ENCODE measurements at regions not wholly inside any gene's neighbourhood (a gene's known extent, or its start where the extent isn't known, plus 50 kb on each side); places are given as distances from the start of the nearest gene placed in this dataset.
"Not testable (repeated sequence)": the region's sequence is repeated elsewhere in the genome, so short reads cannot be mapped to it uniquely, and the experiment has no call there.

DNA sequence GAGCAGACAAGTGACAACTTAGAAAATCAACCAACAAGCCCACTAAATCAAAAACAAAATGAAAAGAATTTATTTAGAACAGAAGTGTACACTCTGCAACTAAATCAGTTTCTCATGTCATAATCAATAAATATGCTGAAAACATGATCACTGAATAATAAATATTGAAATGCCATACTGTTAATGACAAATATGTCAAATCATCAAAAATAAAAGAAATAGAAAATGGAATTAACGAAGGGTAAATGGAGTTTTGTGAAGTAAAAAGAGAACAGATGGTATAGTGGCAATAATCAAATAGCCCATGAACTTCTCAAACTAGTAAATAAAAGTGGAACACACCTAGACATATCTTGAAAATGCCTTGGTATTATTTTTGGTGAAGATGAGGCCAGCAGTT is 744.9 kb downstream of the TAF11L14 start:
- DNase-seq: no peak

DNA sequence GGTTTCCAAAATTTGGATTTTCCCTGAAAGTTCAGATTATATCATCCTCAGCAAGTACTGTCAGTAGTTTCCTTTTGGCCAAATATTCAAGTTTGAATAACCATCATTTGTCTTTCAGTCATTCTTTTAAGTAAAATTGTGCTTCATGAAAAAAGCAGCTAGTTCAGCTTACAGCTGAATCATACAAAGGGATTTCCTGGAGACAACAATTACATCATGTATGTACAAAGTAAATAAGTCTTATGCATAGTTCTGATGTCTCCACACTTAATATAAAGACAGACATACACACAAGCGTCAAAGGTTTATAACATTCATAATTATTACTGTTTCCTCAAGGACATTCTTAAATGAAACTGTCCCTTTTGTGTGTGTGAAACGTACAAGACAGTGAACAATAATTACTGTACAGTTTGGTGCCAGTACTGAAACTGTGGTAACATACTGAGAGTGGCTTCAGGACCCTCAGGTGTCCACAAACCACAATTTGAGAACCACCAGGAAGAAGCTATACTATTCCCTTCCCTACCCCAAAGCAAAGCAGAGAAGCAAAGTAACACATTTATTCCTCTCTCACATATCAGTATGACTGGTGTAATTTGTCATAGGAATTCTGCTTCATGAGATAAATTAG is 746.6 kb downstream of the TAF11L14 start:
- DNase-seq: no peak

DNA sequence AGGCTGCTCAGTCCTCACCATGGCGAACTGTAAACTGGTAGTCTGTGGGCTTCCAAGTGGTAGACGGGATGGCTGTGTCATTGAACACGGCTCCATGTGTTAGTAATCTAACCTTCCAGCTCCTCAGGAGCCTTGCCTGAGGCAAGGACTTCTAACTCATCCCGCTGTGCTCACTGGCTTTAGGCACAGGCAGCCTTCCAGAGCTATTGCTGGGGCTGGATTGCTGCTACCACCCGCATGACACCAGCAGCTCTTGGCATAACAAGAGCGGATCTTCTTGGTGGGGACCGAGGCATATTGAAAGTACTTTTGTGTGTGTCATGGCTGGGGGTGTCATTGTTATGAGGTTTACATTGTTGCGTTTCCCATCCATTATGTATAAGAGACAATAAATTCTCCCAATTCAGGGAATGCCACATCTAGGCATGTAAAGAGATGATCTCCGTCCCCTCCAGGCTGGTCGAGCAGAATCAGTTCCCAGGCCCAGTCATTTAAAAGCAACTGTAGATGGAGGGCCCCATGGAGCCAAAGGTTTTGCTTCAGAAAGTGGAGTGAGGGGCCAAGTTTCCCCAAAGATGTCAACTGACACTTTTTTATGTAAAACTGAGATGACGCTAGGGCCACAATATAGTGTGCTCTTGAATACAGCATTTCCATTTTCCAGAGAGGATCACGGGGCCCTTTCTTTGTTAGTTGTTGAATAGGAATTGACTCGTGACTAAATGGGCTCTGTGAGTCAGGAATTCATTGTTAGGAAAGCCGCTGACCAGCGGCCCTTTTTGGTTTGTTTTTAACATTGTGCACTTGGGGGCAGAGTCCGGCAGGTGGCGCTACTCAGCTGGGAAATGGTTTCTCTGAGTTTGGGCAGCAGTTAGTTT is 759.5 kb downstream of the TAF11L14 start:
- peak; percentile 37 for DNase-seq

DNA sequence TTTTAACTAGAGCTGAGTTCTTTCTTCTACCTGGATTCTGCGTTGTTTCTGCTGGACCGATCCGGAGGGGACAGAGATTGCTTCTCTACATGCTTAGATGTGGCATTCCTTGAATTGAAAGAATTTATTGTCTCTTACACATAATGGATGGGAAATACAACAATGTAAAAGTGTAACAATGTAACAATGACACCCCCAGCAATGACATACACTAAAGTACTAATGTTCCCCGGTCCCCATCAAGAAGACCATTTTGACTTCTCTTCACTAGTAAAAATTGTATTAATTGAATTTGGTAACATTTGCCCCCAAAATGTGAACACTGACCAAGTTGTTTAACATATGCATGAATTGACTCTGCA is 760.2 kb downstream of the TAF11L14 start:
- DNase-seq: no peak

DNA sequence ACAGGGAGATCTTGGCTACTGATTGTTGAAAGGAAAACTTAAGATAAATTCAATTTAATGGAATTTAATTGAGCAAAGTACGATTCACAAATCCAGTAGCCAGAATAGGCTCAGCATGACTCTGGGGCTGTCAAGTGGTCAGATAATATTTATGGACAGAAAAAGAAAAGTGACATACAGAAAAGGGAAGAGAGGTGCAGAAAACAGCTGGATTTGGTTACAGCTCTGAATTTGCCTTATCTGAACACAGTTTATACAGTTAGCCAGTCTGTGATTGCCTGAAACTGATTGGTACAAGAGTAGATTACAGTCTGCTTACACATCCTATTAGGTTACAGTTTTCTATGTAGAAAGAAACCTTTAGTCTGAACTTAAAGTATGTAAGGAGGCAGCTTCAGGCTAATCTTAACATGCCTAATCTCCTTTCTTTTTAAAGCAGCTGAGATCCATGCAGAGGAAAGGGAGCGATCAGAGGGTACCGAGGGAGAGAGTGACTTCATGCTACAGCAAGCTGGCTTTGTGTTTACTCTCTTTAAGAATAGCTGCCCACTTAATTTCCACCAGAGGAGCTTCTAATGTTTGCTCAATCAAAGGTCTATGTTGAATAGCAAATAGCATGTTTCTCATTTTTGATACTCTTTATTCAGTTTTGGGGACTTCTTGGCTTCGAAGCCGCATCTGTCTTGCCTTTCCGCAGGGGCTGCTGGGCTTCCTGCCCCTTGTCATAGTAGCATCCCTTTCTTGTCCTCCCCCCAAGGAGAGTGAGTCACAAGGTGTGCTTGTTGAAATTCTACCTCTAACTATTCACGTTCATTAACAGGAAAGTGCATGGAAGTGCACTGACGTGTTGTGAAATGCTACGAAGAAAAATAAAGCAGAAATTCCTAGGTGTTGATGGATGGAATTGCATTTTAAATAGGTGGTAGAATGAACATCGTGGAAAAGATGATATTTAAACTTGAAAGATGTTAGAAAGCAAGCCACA is 761.2 kb downstream of the TAF11L14 start:
- no peak for DNase-seq

DNA sequence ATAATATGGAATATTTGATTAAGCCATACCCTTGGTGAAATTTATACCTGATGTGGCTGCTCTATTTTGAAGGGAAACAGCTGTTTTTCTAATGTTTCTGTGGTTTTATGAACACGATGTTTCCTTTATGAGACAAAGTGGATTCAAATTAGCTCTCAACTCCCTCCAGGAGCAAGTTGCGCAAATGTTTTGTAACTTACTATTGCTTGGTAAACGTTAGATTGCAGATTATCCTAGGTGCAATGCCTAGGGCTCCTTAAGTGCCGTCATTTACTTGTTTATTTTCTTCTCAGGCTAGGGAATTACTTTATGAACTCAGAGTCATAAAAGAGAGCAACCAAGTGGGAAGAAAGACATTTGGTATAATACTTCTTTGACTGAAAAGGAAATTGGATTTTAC is 763.1 kb downstream of the TAF11L14 start:
- no peak for DNase-seq

DNA sequence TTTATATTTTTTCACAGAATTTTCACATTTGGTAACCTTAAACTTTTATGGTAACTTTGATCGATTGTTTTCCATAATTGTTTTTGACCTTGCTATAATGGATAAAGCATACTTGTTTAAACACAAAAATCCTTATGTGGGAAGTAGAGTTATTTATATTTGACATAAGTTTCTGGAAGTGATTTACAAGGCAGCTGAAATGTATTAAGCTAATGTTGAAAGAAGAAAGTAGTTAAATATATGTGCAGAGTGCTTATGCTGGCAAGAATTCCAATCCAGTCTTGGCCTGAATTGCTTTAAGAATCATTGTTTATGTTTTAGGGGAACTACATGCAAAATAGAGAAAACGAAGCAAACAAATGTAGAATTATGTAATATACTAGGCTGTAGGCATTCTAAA is 763.6 kb downstream of the TAF11L14 start:
- DNase-seq: no peak

DNA sequence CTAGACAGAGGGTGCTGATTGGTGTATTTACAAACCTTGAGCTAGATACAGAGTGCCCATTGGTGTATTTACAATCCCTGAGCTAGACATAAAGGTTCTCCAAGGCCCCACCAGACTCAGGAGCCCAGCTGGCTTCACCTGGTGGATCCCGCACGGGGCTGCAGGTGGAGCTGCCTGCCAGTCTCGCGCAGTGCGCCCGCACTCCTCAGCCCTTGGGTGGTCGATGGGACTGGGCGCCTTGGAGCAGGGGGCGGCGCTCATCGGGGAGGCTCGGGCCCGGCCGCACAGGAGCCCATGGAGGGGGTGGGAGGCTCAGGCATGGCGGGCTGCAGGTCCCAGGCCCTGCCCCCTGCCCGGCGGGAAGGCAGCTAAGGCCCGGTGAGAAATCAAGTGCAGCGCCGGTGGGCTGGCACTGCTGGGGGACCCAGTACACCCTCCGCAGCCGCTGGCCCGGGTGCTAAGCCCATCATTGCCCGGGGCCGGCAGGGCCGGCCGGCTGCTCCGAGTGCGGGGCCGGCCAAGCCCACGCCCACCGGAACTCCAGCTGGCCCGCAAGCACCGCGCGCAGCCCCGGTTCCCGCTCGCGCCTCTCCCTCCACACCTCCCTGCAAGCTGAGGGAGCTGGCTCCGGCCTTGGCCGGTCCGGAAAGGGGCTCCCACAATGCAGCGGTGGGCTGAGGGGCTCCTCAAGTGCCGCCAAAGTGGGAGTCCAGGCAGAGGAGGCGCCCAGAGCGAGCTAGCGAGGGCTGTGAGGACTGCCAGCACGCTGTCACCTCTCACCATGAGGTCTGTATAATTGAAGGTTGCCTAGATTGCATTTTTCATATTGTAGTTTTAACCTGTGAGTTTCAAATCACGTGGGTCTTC is 765.4 kb downstream of the TAF11L14 start:
- not testable (repeated sequence) for DNase-seq

DNA sequence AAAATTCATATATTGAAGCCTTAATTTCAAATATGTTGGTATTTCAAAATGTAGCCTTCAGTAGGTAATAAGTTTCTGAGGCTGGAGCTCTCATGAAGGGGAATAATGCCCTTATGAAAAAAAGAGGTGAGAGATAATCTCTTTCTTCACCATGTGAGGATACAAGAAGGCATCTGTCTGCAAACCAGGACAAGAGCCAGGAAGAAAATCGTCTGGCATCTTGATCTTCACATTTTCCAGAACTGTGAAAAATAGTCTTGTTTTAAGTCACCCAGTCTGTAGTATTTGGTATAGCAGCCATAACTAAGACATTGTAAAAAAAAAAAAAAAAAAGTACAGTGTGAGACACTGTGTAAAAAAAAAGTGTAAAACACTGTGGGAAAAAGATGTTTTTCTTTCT is 768.9 kb downstream of the TAF11L14 start:
- DNase-seq: no peak

DNA sequence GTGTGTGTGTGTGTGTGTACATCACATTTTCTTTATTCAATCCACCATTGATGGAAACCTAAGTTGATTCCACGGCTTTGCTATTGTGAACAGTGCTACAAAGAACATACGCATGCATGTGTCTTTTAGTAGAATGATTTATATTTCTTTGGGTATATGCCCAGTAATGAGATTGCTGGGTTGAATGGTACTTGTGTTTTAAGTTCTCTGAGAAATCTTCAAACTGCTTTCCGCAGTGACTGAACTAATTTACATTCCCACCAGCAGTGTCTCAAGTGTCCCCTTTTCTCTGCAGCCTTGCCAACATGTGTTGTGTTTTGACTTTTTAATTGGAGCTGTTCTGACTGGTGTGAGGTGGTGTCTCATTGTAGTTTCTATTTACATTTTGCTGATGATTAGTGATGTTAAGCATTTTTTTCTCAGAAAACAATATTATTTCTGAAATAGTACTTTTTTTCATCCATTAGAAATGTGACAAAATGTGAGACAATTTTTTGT is 769.7 kb downstream of the TAF11L14 start:
- DNase-seq: no peak

DNA sequence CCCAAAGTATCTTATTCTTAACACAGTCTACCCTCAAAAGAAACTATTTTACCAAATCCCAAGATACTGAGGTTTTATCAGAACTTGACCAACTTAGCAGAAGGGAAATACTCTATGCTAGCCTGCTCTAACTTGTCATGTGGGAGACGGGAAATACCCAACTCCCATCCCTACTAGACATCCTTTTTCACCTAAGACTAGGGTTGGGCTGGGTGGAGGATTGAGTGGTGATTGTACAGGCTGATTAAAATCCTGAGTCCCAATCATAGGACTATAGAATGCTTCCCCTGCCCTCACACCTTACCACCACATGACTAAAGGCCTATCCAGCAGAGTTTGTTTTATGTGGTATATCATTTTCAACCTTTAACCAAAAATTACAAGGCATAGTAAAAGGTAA is 786.5 kb downstream of the TAF11L14 start:
- DNase-seq: no peak

DNA sequence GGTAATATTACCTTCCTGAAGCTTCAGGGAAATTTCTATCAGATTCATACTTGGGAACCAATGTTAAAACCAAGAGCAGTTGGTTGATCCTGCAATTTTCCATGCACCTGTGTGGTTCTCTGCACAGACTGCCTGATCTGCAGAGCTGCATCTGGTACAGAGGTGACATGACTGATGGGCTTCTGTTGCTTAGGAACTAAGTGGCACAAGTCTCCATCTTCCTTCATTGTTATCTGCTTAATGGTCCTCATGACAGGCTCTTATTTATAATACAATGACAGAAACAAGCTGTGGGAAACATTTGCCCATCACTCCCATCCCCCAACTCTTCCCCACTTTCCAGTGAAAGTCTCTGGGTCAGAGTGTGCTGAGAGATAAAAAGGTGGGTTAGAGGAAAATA is 799.1 kb downstream of the TAF11L14 start:
- DNase-seq: no peak

DNA sequence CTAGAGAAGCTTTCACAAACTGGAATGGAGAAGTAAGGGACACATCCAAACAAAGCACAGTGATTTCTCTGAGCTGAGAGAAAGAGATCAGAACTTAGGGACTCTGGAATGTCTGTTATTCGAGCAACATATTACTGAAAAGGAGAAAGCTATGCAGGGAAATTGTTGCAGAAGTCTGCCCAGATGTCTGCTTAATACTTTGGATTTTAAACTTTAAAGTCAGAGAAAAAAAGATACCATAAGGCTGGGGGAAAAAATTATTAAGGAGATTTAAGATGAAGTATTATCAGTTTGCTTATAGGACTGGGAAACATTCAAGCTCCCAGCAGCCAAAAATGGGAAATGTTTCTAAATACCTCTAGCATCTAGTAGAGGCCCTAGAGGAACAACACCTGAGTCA is 803.9 kb downstream of the TAF11L14 start:
- no peak for DNase-seq

DNA sequence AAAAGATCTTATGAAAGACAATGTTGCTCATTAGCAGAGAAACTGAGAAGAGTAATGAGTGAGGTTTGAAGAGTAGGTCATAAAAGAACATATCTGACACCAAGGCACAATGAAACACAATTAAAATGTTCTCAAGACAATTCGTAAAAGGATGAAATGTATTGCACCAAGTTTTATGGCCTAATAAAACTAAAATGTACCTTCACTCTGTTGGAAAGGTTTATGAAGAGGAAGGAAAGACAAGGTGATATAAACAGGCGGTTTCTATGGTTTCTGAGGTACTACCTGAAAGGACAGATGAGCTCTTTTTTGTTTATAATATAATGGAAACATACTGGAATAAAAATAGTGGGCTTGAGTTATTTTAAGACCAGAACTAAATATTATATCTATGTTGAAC is 821.3 kb downstream of the TAF11L14 start:
- DNase-seq: no peak

DNA sequence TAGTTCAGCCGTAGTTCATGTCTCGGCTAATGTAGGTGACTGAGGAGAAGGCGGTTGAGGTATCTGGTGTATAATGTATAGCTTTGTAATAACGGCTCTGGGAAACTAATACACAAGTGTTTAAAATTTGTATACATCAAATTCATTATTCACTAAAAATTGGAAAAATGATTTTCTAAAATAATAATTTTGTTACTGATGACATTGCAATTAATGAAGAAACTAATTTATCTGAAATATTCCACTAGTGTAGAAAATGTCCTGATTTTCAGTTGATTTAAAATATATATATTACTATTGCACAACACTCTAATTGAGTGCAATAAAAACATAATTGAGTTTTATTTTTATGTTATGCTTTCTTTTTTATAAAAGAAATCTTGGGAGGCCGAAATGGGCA is 823.0 kb downstream of the TAF11L14 start:
- no peak for DNase-seq

DNA sequence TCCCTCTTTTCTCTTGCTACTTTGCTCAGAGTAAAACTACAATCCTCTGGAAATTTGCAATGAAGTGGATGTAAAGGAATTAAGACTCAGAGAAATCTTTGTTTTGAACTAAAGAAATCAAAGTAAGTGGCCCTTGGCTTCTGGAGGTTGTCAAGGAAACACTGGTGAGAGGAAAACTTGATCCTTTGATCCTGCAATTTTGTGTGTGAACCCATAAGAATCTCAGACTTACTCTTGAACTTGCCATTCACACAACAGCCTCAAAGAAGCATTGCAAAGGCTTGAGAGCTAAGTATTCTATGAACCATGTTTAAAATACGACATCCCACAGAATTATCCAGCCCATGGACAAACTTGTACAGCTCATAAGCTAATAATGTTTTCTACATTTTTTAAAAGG is 827.5 kb downstream of the TAF11L14 start:
- no peak for DNase-seq

DNA sequence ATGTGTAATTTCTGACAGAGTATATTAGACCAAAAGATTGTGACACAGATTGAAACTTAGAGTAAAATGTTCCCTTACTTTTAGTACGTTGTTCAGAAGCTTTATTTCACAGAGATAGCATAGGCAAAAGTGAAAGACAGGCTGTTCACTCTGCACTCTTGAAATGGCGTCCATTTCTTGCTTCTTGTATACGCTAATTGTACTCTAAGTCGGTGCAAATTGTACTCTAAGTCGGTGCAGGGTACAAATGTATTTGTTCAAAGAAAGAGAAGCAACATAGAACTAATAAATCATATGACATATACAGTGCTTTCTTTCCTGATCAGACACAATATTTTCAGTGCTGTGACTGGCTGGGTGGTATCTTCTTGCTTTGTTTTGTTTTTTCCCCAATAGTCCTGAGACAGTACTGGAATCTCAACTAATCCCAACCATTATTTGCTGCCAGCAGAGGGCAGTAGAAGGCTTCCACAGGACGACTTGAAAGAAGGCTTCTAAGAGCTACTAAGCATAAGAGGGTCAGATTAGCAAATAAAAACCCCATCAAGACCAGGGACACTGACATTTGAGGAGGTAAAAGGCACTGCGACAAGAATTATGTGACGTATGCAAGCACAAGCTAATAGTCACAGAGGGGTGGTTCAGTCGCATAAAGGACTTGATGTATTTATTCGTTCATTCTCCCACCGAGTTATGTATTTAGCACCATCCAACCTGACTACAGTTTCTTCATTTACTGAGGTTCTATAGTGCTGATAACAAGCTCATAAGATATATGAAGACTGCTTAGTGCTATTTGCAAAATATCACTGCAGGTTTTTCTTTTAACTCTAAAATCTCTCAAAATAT is 831.8 kb downstream of the TAF11L14 start:
- peak; percentile 68 for DNase-seq

DNA sequence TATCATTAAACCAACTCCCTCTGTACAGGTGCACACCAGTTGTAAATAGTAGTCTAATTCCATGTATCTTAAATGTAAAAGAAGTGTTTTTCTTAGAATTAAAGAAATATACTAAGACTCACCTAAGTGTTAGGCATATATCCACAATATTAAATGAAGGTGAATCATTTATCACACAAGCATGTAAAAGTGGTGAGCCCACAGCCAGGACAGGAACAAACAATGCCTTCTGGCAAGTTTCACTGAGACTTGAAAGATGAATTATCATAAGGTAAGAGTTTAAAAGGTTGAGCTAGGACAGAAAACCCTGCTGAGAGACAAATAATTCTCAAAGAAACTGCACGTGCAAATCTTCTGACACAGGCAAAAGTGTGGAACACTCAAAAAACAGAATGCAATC is 832.5 kb downstream of the TAF11L14 start:
- no peak for DNase-seq

DNA sequence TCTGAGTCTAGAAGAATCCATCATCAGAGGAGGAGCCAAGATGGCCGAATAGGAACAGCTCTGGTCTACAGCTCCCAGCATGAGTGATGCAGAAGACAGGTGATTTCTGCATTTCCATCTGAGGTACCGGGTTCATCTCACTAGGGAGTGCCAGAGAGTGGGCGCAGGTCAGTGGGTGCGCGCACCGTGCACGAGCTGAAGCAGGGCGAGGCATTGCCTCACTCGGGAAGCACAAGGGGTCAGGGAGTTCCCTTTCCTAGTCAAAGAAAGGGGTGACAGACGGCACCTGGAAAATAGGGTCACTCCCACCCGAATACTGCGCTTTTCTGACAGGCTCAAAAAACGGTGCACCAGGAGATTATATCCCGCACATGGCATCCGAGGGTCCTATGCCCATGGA is 837.5 kb downstream of the TAF11L14 start:
- not testable (repeated sequence) for DNase-seq

DNA sequence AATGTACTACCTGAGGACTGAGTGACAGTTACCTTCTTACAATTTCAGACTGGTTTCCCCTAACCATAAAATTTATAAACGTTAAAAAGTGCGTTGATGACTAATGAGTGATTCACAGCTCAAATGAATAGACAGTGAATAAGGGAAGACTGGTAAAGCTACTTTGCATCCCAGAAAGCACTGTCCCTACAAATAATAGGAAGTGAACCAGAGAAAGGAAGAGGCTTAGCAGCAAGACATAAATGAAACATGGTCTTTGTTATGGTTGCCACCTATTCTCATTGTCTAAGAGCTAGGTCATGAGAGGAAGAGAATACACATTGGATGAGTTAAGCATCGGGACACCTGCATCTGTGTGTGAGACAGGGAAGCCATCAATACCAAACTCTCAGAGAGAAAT is 849.2 kb downstream of the TAF11L14 start:
- DNase-seq: no peak

DNA sequence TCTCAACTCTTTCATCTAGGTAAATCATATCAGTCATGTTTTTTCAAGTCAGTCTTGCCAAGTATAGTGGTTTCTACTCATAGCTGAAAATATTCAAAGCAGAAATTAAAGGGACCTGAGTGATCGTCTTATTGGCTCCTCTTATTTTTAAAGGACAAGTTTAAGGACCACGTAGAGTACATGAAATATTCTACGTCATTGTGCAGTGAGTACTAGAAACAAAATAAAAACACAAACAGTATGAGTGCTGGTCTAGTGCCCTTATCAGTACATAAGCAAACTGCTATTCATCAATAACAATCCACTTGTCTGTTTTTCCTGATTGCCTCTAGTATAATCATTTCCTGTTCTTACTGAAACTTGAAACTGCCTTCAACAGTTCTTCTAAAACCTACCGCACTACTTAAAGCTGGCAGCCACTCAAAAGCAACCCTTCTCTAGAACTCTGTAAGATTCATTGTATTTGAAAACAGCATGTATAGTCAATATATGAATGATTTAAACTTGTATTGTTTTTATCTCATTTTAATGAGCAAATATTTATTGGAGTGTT is 853.7 kb downstream of the TAF11L14 start:
- DNase-seq: no peak

Measured in NCI-H1694 treated with DMSO at 0.1 percent for 48 hours (cell line).